Fibroblast of pulmonary artery (primary cell): ENCODE measurements at regions not wholly inside any gene's neighbourhood (a gene's known extent, or its start where the extent isn't known, plus 50 kb on each side); places are given as distances from the start of the nearest gene placed in this dataset.

Source experiments
- DNase-seq: peaks from one replicate; pipeline ENCODE4 v3.0.0-alpha.2; 2010; ENCODE audit warnings: low read depth
- H3K4me3 ChIP-seq: replicated peaks from 2 replicates; pipeline ENCODE4 v1.5.1; 2011; ENCODE audit warnings: low read depth, mild to moderate bottlenecking, control low read depth, low read length, moderate library complexity
- TF ChIP-seq, protein P1 (sequence below): IDR thresholded peaks from 2 replicates; pipeline ENCODE4 v1.5.1; 2011; ENCODE audit warnings: mild to moderate bottlenecking, control low read depth, low read length, inconsistent platforms; ENCODE audit errors: missing control alignments

DNA sequence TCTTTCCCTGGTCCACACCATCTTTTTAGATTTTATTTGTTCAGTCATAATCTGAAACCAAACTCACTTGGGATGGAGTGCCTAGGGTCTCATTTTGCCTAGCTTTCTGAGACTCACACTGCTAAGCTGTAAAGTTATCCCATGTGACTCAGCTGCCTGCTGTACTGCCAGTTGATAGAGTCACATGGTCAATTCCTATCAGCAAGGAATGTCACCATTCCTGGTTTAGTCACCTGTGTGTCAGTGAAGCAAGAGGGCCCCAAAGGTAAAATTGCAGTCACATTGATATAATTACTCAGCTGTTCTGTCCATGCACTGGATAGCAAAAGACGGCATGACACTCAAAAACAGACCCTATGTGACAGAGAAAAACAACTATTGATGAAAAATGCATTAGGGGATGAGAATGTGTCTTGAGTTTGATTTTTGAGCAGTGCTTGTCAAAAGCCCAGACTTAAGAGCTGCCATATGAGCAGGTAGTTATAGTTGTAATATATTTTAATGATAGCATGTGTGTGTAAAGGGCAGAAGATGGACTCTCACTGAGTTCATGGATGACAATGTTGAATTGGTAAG lies 413.2 kb downstream of the PPARGC1A start:
- DNase-seq, result no peak
- TF ChIP-seq, protein P1, sequence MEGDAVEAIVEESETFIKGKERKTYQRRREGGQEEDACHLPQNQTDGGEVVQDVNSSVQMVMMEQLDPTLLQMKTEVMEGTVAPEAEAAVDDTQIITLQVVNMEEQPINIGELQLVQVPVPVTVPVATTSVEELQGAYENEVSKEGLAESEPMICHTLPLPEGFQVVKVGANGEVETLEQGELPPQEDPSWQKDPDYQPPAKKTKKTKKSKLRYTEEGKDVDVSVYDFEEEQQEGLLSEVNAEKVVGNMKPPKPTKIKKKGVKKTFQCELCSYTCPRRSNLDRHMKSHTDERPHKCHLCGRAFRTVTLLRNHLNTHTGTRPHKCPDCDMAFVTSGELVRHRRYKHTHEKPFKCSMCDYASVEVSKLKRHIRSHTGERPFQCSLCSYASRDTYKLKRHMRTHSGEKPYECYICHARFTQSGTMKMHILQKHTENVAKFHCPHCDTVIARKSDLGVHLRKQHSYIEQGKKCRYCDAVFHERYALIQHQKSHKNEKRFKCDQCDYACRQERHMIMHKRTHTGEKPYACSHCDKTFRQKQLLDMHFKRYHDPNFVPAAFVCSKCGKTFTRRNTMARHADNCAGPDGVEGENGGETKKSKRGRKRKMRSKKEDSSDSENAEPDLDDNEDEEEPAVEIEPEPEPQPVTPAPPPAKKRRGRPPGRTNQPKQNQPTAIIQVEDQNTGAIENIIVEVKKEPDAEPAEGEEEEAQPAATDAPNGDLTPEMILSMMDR, result no peak

DNA sequence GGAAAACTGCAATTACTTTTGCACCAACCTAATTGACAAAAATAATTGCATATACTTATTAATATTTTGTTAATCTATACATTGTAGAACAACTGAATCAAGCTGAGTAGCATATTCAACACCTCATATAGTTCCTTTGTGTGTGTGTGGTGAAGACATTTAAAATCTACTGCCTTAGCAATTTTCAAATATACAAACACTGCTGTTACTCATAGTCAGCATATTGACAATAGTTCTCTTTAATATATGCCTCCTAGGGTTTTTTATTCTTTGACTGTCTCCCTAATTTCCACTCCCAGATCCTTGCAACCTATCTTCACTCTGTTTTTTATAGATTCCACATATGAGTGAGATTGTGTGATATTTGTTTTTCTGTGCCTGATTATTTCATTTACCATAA lies 426.8 kb downstream of the PPARGC1A start:
- no peak overlapping the region for H3K4me3 ChIP-seq
- DNase-seq, result no peak
- TF ChIP-seq, protein P1, result no peak

More for the DNA sequence above, 413.2 kb downstream of the PPARGC1A start:
- H3K4me3 ChIP-seq, result no peak overlapping the region

DNA sequence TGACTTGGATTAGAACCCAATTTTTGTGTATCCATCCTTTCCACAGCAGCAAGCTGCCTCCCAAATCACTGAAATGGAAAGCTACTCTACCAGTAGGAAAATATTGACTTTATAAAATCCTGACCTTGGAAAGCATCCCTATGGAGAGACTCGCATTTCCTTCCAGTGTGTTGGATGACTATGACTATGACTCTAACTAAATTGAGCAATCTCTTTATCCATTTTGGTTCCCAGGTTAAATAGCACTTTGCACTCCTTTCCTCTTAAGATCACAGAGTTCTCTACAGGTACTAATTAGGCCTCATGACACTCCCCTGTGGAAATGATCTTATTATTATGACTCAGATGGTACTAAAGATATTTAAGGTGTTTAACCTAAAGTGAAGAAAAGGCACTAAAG lies 431.8 kb downstream of the PPARGC1A start:
- DNase-seq, result no peak

DNA sequence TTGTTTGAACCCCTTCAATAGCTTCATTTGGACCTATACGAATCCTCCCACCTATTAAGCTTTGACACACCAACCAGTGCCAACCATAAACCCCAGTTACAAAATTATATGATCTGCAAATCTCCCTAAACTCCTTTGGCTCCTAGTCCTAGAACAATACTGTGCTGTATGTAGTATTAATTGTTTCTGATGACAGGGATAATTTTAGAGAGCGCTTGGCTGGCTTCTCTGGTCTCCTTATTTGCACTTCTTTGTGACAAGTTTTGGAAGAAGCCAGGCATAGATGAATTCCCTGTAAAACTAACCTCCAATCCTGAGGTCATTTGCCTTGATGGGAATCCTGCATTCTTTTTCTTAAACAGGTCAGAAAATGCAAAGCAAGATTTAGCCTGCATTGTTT lies 433.0 kb downstream of the PPARGC1A start:
- no peak overlapping the region for H3K4me3 ChIP-seq
- TF ChIP-seq, protein P1, result no peak
- DNase-seq, result no peak

More for the DNA sequence above, 431.8 kb downstream of the PPARGC1A start:
- TF ChIP-seq, protein P1, result no peak
- no peak overlapping the region for H3K4me3 ChIP-seq

DNA sequence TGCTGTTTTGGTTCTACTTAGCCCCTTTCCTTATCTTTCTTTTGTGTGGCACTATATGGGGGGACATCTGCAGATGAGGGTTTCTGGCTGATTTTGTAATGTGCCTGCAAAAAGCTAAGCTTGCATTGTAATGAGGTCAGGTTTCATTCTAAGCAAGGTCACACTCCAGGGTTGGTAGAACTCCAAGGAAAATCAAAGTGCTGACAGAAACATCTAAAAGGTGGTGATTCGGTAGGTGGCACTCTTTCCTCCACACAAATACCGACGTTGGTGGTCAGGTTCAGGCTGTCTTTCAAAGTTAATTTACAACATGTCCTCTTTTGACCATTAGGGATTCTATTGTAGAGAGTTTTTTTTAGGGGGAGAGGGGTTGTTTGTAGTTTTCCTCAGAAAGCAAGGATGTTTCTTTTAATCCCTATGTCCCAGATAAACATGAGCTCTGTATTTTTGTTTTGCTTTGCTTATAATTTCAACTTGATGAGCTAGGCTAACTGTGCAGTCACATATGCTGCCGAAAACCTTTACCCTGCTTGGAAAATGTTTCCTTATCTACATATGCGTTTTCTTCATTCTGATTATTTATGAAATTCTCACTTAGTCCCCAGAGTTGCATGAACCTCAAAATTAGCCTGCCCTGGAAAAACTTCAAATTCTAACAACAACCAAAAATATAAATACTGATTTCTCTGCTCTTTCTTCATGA lies 434.2 kb downstream of the PPARGC1A start:
- TF ChIP-seq, protein P1, result peak; percentile 19
- DNase-seq, result peak; percentile 13
- H3K4me3 ChIP-seq, result no peak overlapping the region

DNA sequence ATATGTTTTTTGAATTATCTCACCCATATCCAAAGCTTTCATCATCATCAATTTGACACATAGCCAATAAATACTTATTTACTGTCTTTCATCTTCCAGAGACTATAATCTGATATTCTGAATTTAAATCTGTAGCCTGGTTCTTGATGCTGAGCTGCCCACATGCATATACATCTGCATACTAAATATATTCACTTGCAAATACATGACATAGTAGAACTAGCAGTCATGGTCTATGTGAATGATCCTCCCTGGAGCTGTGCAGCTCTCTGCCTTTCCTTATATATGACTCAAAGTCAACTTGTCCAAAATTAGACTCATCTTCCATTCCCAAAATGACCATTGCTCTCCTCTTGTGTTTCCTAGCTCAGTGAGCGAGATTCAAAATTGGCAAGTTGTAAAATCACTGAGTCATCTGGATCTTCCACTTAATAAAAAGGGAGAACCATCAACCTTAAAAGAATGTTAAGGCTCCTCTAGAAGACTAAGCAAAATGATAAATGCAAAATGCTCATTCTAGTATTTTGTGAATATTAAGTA lies 448.2 kb downstream of the PPARGC1A start:
- DNase-seq, result no peak
- no peak overlapping the region for H3K4me3 ChIP-seq
- TF ChIP-seq, protein P1, result no peak
